SK-N-SH treated with all-trans-retinoic acid at 6 μM for 48 hours (cell line): ENCODE measurements at regions not wholly inside any gene's neighbourhood (a gene's known extent, or its start where the extent isn't known, plus 50 kb on each side); places are given as distances from the start of the nearest gene placed in this dataset.

Source experiments
- ATAC-seq: fragments of 200-7000 bp; cut with Tn5 transposase; 3 replicates; pipeline ENCODE4 v1.9.1; 2020; ENCODE audit warnings: mild to moderate bottlenecking, moderate library complexity
- CSDC2 ChIP-seq: fragments of 250-450 bp; sonication (Bioruptor Pico); IDR thresholded peaks from 2 replicates; pipeline ENCODE4 v1.5.0; 2020; ENCODE audit warnings: mild to moderate bottlenecking, moderate library complexity
- ESRRG ChIP-seq: fragments of 250-450 bp; sonication (Bioruptor Pico); IDR thresholded peaks from 2 replicates; pipeline ENCODE4 v1.6.1; 2021; ENCODE audit warnings: mild to moderate bottlenecking
- OSR1 ChIP-seq: fragments of 250-450 bp; sonication (Bioruptor Pico); IDR thresholded peaks from 2 replicates; pipeline ENCODE4 v1.8.0; 2022; ENCODE audit warnings: moderate library complexity, mild to moderate bottlenecking, inconsistent platforms
- PPARA ChIP-seq: fragments of 250-450 bp; sonication (Bioruptor Pico); IDR thresholded peaks from 2 replicates; pipeline ENCODE4 v1.5.0; 2020; ENCODE audit warnings: mild to moderate bottlenecking, borderline replicate concordance
- RARB ChIP-seq: fragments of 250-450 bp; sonication (Bioruptor Pico); IDR thresholded peaks from 2 replicates; pipeline ENCODE4 v1.8.0; 2021; ENCODE audit warnings: mild to moderate bottlenecking, moderate library complexity
- TCF4 ChIP-seq: fragments of 250-450 bp; sonication (Bioruptor Pico); IDR thresholded peaks from 2 replicates; pipeline ENCODE4 v1.8.0; 2021; ENCODE audit warnings: mild to moderate bottlenecking, moderate library complexity, borderline replicate concordance
- TOX ChIP-seq: fragments of 250-450 bp; sonication (Bioruptor Pico); IDR thresholded peaks from 2 replicates; pipeline ENCODE4 v1.8.0; 2021; ENCODE audit warnings: mild to moderate bottlenecking, moderate library complexity, borderline replicate concordance
- TSHZ2 ChIP-seq: fragments of 250-450 bp; sonication (Bioruptor Pico); IDR thresholded peaks from 2 replicates; pipeline ENCODE4 v1.5.0; 2020; ENCODE audit warnings: mild to moderate bottlenecking, moderate library complexity
- ZFP3 ChIP-seq: fragments of 250-450 bp; sonication (Bioruptor Pico); IDR thresholded peaks from 2 replicates; pipeline ENCODE4 v1.5.0; 2020; ENCODE audit warnings: mild to moderate bottlenecking, moderate library complexity
- ZFP30 ChIP-seq: fragments of 450-650 bp; formaldehyde crosslinking; IDR thresholded peaks from 2 replicates; pipeline ENCODE4 v1.5.0; 2022; ENCODE audit warnings: mild to moderate bottlenecking, moderate library complexity
- ZNF565 ChIP-seq: fragments of 450-650 bp; formaldehyde crosslinking; conservative IDR thresholded peaks from 2 replicates; pipeline ENCODE4 v1.5.0; 2020; ENCODE audit warnings: low read depth, mild to moderate bottlenecking, moderate library complexity
- ZNF70 ChIP-seq: fragments of 450-650 bp; formaldehyde crosslinking; IDR thresholded peaks from 2 replicates; pipeline ENCODE4 v1.5.0; 2020; ENCODE audit warnings: mild to moderate bottlenecking, moderate library complexity
- ZNF8 ChIP-seq: fragments of 450-650 bp; formaldehyde crosslinking; IDR thresholded peaks from 2 replicates; pipeline ENCODE4 v1.5.0; 2020; ENCODE audit warnings: mild to moderate bottlenecking, moderate library complexity
- TF ChIP-seq, protein P1 (sequence below): fragments of 250-450 bp; sonication (Bioruptor Pico); IDR thresholded peaks from 2 replicates; pipeline ENCODE4 v1.5.1; 2021; ENCODE audit warnings: mild to moderate bottlenecking, moderate library complexity
- TF ChIP-seq, protein P2 (sequence below): fragments of 250-450 bp; sonication (Bioruptor Pico); IDR thresholded peaks from 2 replicates; pipeline ENCODE4 v1.5.1; 2020; ENCODE audit warnings: low read depth, mild to moderate bottlenecking, moderate library complexity
- TF ChIP-seq, protein P3 (sequence below): fragments of 250-450 bp; sonication (Bioruptor Pico); IDR thresholded peaks from 2 replicates; pipeline ENCODE4 v1.8.0; 2020; ENCODE audit warnings: mild to moderate bottlenecking, moderate library complexity, borderline replicate concordance

GRCh38 chr3:59451800-59452746, 402.2 kb upstream of the CFAP20DC start:
- TF ChIP-seq, protein P1, sequence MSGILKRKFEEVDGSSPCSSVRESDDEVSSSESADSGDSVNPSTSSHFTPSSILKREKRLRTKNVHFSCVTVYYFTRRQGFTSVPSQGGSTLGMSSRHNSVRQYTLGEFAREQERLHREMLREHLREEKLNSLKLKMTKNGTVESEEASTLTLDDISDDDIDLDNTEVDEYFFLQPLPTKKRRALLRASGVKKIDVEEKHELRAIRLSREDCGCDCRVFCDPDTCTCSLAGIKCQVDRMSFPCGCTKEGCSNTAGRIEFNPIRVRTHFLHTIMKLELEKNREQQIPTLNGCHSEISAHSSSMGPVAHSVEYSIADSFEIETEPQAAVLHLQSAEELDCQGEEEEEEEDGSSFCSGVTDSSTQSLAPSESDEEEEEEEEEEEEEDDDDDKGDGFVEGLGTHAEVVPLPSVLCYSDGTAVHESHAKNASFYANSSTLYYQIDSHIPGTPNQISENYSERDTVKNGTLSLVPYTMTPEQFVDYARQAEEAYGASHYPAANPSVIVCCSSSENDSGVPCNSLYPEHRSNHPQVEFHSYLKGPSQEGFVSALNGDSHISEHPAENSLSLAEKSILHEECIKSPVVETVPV (CRISPR knock-in tag), result no peak
- TF ChIP-seq TCF4 (CRISPR knock-in tag) (no peak), ESRRG (CRISPR knock-in tag) (no peak), OSR1 (CRISPR knock-in tag) (no peak), ZNF8 (CRISPR knock-in tag) (no peak), ZNF565 (no peak), ZFP3 (CRISPR knock-in tag) (no peak), ZFP30 (CRISPR knock-in tag) (no peak), ZNF70 (CRISPR knock-in tag) (no peak), TSHZ2 (CRISPR knock-in tag) (no peak), CSDC2 (CRISPR knock-in tag) (no peak), RARB (CRISPR knock-in tag) (no peak), TOX (no peak)
- TF ChIP-seq, protein P2, sequence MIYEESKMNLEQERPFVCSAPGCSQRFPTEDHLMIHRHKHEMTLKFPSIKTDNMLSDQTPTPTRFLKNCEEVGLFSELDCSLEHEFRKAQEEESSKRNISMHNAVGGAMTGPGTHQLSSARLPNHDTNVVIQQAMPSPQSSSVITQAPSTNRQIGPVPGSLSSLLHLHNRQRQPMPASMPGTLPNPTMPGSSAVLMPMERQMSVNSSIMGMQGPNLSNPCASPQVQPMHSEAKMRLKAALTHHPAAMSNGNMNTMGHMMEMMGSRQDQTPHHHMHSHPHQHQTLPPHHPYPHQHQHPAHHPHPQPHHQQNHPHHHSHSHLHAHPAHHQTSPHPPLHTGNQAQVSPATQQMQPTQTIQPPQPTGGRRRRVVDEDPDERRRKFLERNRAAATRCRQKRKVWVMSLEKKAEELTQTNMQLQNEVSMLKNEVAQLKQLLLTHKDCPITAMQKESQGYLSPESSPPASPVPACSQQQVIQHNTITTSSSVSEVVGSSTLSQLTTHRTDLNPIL (CRISPR knock-in tag), result no peak
- ATAC-seq, result no peak

GRCh38 chr3:59450946-59451763, 401.3 kb upstream of the CFAP20DC start:
- TF ChIP-seq TSHZ2 (CRISPR knock-in tag) (no peak), PPARA (CRISPR knock-in tag) (no peak), ZNF565 (no peak), ZFP30 (CRISPR knock-in tag) (no peak)
- TF ChIP-seq, protein P3, sequence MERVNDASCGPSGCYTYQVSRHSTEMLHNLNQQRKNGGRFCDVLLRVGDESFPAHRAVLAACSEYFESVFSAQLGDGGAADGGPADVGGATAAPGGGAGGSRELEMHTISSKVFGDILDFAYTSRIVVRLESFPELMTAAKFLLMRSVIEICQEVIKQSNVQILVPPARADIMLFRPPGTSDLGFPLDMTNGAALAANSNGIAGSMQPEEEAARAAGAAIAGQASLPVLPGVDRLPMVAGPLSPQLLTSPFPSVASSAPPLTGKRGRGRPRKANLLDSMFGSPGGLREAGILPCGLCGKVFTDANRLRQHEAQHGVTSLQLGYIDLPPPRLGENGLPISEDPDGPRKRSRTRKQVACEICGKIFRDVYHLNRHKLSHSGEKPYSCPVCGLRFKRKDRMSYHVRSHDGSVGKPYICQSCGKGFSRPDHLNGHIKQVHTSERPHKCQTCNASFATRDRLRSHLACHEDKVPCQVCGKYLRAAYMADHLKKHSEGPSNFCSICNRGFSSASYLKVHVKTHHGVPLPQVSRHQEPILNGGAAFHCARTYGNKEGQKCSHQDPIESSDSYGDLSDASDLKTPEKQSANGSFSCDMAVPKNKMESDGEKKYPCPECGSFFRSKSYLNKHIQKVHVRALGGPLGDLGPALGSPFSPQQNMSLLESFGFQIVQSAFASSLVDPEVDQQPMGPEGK, result no peak
- TF ChIP-seq, protein P1 (CRISPR knock-in tag), result no peak
- ATAC-seq, result no peak
